Panc1 (cell line): ENCODE measurements at regions not wholly inside any gene's neighbourhood (a gene's known extent, or its start where the extent isn't known, plus 50 kb on each side); places are given as distances from the start of the nearest gene placed in this dataset.

Experiments
- ATAC-seq: fragments of 200-7000 bp; cut with Tn5 transposase; 2 replicates; pipeline ENCODE4 v1.9.1; 2020; ENCODE audit warnings: mild to moderate bottlenecking, moderate library complexity
- BruUV-seq: library from RNA; stranded (reverse); fragments of 400-500 nt; replicated peaks from 2 replicates; lab custom pipeline; 2021; lab: Mats Ljungman, UMichigan
- CTCF ChIA-PET: fragments of 300-600 bp; sonication (Branson Sonifier 250); formaldehyde crosslinking; loops from one replicate; lab custom pipeline; 2022; ENCODE audit warnings: antibody characterized with exemption; lab: Charles Lee
- POLR2A ChIA-PET: fragments of 300-600 bp; sonication (Branson Sonifier 250); formaldehyde crosslinking; loops from one replicate; lab custom pipeline; 2022; ENCODE audit warnings: antibody characterized with exemption; lab: Charles Lee
- DNase-seq: peaks from one replicate; pipeline ENCODE4 v3.0.0-alpha.2; 2010; ENCODE audit warnings: low read depth, low spot score
- H3K27ac ChIP-seq: 2 replicates; pipeline ENCODE4 v1.5.1; 2011; ENCODE audit warnings: mild to moderate bottlenecking, low read length, inconsistent platforms
- H3K27me3 ChIP-seq: fragments of 200-500 bp; sonication (Bioruptor generic); 2 replicates; pipeline ENCODE4 v1.6.0; 2014; ENCODE audit warnings: low read length, inconsistent platforms; ENCODE audit not compliant: control insufficient read depth, insufficient read depth
- H3K36me3 ChIP-seq: fragments of 200-500 bp; sonication (Bioruptor generic); 2 replicates; pipeline ENCODE4 v1.5.1; 2014; ENCODE audit warnings: inconsistent platforms, mild to moderate bottlenecking, low read length, moderate library complexity; ENCODE audit not compliant: control insufficient read depth, insufficient read depth
- H3K4me1 ChIP-seq: 2 replicates; pipeline ENCODE4 v1.5.1; 2011; ENCODE audit warnings: inconsistent platforms, mild to moderate bottlenecking, low read length, moderate library complexity; ENCODE audit not compliant: control insufficient read depth, insufficient read depth
- H3K4me3 ChIP-seq, 2 experiments: 2 replicates each; pipeline ENCODE4 v1.5.1; 2011 to 2012; ENCODE audit warnings: low read depth in 2 of 2, low read length in 2 of 2, mild to moderate bottlenecking in 2 of 2, inconsistent platforms in 1 of 2, moderate library complexity in 1 of 2
- H3K9me3 ChIP-seq: fragments of 200-500 bp; sonication (Bioruptor generic); 2 replicates; pipeline ENCODE4 v1.5.1; 2014; ENCODE audit warnings: low read depth, mild to moderate bottlenecking, inconsistent platforms, low read length, moderate library complexity; ENCODE audit not compliant: control insufficient read depth, insufficient read depth
- CTCF ChIP-seq: fragments of 450-650 bp; IDR thresholded peaks from 2 replicates; pipeline ENCODE4 v1.5.1; 2017; ENCODE audit warnings: mild to moderate bottlenecking
- POLR2AphosphoS5 ChIP-seq: IDR thresholded peaks from 2 replicates; pipeline ENCODE4 v1.6.1; 2012; ENCODE audit warnings: mild to moderate bottlenecking, low read depth, low read length, moderate library complexity
- REST ChIP-seq, 2 experiments: IDR thresholded peaks; 2 replicates each; pipeline ENCODE4 v1.6.1; 2011 to 2012; ENCODE audit warnings: low read depth in 2 of 2, control low read depth in 1 of 2, low read length in 1 of 2, mild to moderate bottlenecking in 1 of 2, moderate library complexity in 1 of 2; ENCODE audit not compliant: insufficient read depth in 1 of 2
- SIN3A ChIP-seq: IDR thresholded peaks from 2 replicates; pipeline ENCODE4 v1.6.1; 2012; ENCODE audit warnings: low read depth, mild to moderate bottlenecking, low read length, moderate library complexity, borderline replicate concordance; ENCODE audit not compliant: insufficient read depth
- TCF7L2 ChIP-seq: IDR thresholded peaks from 2 replicates; pipeline ENCODE4 v1.6.1; 2011; ENCODE audit warnings: mild to moderate bottlenecking, low read depth, low read length, inconsistent platforms
- in situ Hi-C: cut with HindIII; loops from 2 replicates; pipeline ENCODE4 v1.10.0; 2016; ENCODE audit warnings: low sequenced_read_pairs, low pct_unique_long_range_greater_than_20kb
- intact Hi-C: fragments of 100-400 bp; cut with micrococcal nuclease; formaldehyde crosslinking; loops from one replicate; pipeline ENCODE4 v1.10.0; 2022; ENCODE audit not compliant: unreplicated experiment

- intact Hi-C loops (no loop called here), in situ Hi-C loops (no loop called here)
- H3K36me3 ChIP-seq: no peaks in the 10 kb centered on the region
- H3K27ac ChIP-seq: no peak overlapping the region
- no peaks in the 10 kb centered on the region for H3K9me3 ChIP-seq
- no TSS peak for BruUV-seq
- no peaks in the 10 kb centered on the region for H3K27me3 ChIP-seq
- no peaks in the 10 kb centered on the region for H3K4me1 ChIP-seq
- ATAC-seq: no peak
- ChIA-PET CTCF (no interaction called here), POLR2A (no interaction called here)
- no peak for TF ChIP-seq POLR2AphosphoS5
- no peak for TF ChIP-seq CTCF
- no peak for TF ChIP-seq SIN3A
- no peak for TF ChIP-seq REST (IDR thresholded peaks at IDR 0.05; ENCODE audit: insufficient read depth in 1 of 2, low read depth in 2 of 2, low read length in 1 of 2)
- TF ChIP-seq TCF7L2: no peak
- no peak overlapping the region for H3K4me3 ChIP-seq
- DNase-seq: no peak
Observed at GRCh38 chr7:8809320-8809719, 375.9 kb downstream of the NXPH1 start.

GRCh38 chr7:8817448-8818036 lies 384.1 kb downstream of the NXPH1 start:
- in situ Hi-C loops: no loop called here
- POLR2A ChIA-PET: no interaction called here
- DNase-seq: no peak

More at GRCh38 chr7:8817448-8818036, 384.1 kb downstream of the NXPH1 start:
- no peaks in the 10 kb centered on the region for H3K36me3 ChIP-seq
- no peaks in the 10 kb centered on the region for H3K9me3 ChIP-seq
- TF ChIP-seq SIN3A: no peak
- no peak for TF ChIP-seq REST (IDR thresholded peaks at IDR 0.05; ENCODE audit: insufficient read depth in 1 of 2, low read depth in 2 of 2, low read length in 1 of 2)
- no peak for TF ChIP-seq CTCF
- TF ChIP-seq TCF7L2: no peak
- TF ChIP-seq POLR2AphosphoS5: no peak
- intact Hi-C loops: no loop called here
- no peak for ATAC-seq
- H3K4me3 ChIP-seq: no peak overlapping the region
- H3K4me1 ChIP-seq: no peaks in the 10 kb centered on the region
- no peaks in the 10 kb centered on the region for H3K27me3 ChIP-seq
- CTCF ChIA-PET: no interaction called here
- no TSS peak for BruUV-seq
- no peak overlapping the region for H3K27ac ChIP-seq
